HG03196 (cell line): ENCODE measurements at regions not wholly inside any gene's neighbourhood (a gene's known extent, or its start where the extent isn't known, plus 50 kb on each side); places are given as distances from the start of the nearest gene placed in this dataset.

Experiments used
- ATAC-seq: cut with Tn5 transposase; IDR thresholded peaks from one replicate; pipeline ENCODE4 v1.9.1; 2021; ENCODE audit not compliant: unreplicated experiment

- ATAC-seq: no peak
These were observed 198.9 kb upstream of the PIK3C3 start for GRCh38 chr18:41756141-41756540.

GRCh38 chr18:41754332-41754731 is 200.7 kb upstream of the PIK3C3 start:
- no peak for ATAC-seq

GRCh38 chr18:41753826-41754225 is 201.2 kb upstream of the PIK3C3 start:
- no peak for ATAC-seq

- ATAC-seq: no peak
These were observed 202.2 kb upstream of the PIK3C3 start for GRCh38 chr18:41752826-41753225.

GRCh38 chr18:41751652-41752051 is 203.4 kb upstream of the PIK3C3 start:
- no peak for ATAC-seq

- ATAC-seq: no peak
These were observed 203.9 kb upstream of the PIK3C3 start for GRCh38 chr18:41751161-41751560.

GRCh38 chr18:41747723-41748242 is 207.3 kb upstream of the PIK3C3 start:
- ATAC-seq: no peak

GRCh38 chr18:41745166-41746049 is 209.6 kb upstream of the PIK3C3 start:
- ATAC-seq: no peak

- ATAC-seq: no peak
These were observed 210.5 kb upstream of the PIK3C3 start for GRCh38 chr18:41744421-41745030.

GRCh38 chr18:41737218-41737617 is 217.8 kb upstream of the PIK3C3 start:
- no peak for ATAC-seq

GRCh38 chr18:41734917-41735316 is 220.1 kb upstream of the PIK3C3 start:
- no peak for ATAC-seq

GRCh38 chr18:41732356-41732755 is 222.7 kb upstream of the PIK3C3 start:
- ATAC-seq: no peak

GRCh38 chr18:41731884-41732283 is 223.2 kb upstream of the PIK3C3 start:
- ATAC-seq: no peak

GRCh38 chr18:41724195-41724594 is 230.8 kb upstream of the PIK3C3 start:
- no peak for ATAC-seq

- no peak for ATAC-seq
These were observed 233.8 kb upstream of the PIK3C3 start for GRCh38 chr18:41721103-41721790.

GRCh38 chr18:41720226-41720625 is 234.8 kb upstream of the PIK3C3 start:
- no peak for ATAC-seq

GRCh38 chr18:41719808-41720207 is 235.2 kb upstream of the PIK3C3 start:
- ATAC-seq: no peak

GRCh38 chr18:41714872-41715271 is 240.2 kb upstream of the PIK3C3 start:
- ATAC-seq: no peak

GRCh38 chr18:41713969-41714825 is 240.8 kb upstream of the PIK3C3 start:
- ATAC-seq: no peak

GRCh38 chr18:41706301-41706700 is 248.7 kb upstream of the PIK3C3 start:
- ATAC-seq: no peak
